GM18909 (cell line): ENCODE measurements at regions not wholly inside any gene's neighbourhood (a gene's known extent, or its start where the extent isn't known, plus 50 kb on each side); places are given as distances from the start of the nearest gene placed in this dataset.
"Not testable (repeated sequence)": the region's sequence is repeated elsewhere in the genome, so short reads cannot be mapped to it uniquely, and the experiment has no call there.

Experiments used
- ATAC-seq: cut with Tn5 transposase; IDR thresholded peaks from one replicate; pipeline ENCODE4 v1.9.1; 2021; ENCODE audit warnings: mild to moderate bottlenecking; ENCODE audit not compliant: unreplicated experiment, poor library complexity

- no peak for ATAC-seq
These were observed 654.1 kb upstream of the MARCKS start for GRCh38 chr6:113202852-113203714.

DNA sequence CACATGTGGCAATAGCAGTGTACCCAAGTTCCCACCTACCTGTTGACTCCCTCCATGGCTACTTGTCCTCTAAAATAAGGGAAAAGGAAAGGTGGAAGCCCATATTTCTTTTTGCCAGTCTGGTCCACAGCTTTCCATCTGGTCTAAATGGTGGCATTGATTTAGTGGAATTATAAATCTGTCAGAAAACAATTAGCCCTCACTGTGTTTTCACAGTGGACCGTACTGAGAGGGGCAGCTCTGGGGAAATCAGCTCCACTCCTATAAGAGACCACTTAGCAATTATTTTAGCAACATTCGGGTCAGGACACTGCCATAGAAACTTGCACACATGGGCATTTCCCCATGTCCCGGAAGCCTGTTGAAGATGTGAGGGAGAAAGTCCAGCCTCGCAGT lies 653.4 kb upstream of the MARCKS start:
- ATAC-seq: no peak

- ATAC-seq: no peak
These were observed 651.6 kb upstream of the MARCKS start for GRCh38 chr6:113205553-113205952.

- ATAC-seq: no peak
These were observed 648.4 kb upstream of the MARCKS start for GRCh38 chr6:113208726-113209125.

- ATAC-seq: no peak
These were observed 647.8 kb upstream of the MARCKS start for GRCh38 chr6:113209315-113209714.

DNA sequence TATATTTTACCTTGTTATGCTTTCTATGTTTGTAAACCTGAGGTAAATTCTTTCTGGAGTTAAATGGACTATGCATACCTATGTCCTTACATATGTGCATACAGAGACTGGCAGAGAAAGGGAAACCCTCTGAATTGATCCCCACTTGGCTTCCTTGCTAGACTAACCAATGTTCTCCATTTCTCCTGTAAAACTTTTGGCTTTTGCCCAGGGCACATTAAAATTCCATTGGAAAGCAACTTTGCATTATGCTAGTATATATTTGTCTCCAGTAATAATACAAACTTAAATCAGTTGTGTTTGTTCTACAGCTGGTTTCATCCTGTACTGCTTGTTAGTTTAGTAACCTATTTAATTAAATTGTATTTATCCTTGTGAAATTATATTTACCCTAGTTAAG lies 646.0 kb upstream of the MARCKS start:
- no peak for ATAC-seq

- ATAC-seq: peak; percentile 45
These were observed 637.4 kb upstream of the MARCKS start for GRCh38 chr6:113219783-113220182.

GRCh38 chr6:113220832-113221231 lies 636.3 kb upstream of the MARCKS start:
- no peak for ATAC-seq

DNA sequence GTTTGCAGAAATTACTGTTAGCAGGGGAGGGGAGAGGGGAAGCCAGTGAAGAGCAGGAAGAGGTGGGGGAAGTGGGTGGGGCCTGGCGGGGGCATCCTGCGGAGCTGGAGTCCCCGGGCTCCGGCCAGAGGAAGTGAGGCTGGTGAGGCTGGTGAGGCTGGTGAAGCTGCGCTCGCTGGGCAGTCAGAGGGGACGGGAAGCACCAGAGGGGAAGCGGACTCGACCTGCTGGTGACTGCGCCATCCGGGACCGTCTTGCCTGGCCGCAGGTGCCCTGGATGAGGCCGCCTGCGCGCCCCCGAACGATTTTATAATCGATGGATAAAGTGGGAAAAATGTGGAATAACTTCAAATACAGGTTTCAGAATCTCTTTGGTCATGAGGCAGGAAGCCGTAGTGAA lies 635.3 kb upstream of the MARCKS start:
- no peak for ATAC-seq

- ATAC-seq: no peak
These were observed 611.0 kb upstream of the MARCKS start for GRCh38 chr6:113246186-113246585.

GRCh38 chr6:113248532-113248931 lies 608.6 kb upstream of the MARCKS start:
- no peak for ATAC-seq

DNA sequence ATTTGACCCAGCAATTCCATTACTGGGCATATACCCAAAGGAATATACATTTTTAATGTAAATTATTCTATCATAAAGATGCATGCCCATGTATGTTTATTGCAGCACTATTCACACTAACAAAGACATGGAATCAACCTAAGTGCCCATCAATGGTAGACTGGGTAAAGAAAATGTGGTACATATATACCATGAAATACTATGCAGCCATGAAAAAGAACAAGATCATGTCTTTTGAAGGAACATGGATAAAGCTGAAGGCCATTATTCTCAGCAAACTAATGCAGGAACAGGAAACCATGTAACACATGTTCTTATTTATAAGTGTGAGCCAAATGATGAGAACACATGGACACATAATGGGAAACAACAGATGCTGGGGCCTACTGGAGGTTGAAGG lies 603.0 kb upstream of the MARCKS start:
- not testable (repeated sequence) for ATAC-seq

- no peak for ATAC-seq
These were observed 598.4 kb upstream of the MARCKS start for GRCh38 chr6:113258771-113259170.

GRCh38 chr6:113271437-113271836 lies 585.7 kb upstream of the MARCKS start:
- no peak for ATAC-seq

DNA sequence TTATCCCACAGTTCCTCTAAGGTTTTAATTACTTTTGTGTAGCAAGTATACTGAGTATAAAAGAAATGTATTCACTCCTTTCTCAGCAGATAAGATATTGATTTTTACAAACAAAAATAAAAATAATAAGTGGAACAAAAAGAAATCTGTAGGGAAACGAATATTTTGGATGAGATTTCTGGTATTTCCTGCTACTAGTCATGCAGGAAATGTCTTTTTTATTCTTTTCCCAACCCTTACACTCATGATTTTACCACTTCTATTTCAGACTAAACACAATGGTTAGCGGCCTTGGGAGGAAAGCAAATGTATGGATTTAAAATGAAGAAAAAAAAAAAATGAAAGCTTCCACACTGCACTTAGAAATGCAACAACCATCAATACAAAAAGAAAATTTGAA lies 580.5 kb upstream of the MARCKS start:
- no peak for ATAC-seq

- no peak for ATAC-seq
These were observed 580.0 kb upstream of the MARCKS start for GRCh38 chr6:113277111-113277510.

DNA sequence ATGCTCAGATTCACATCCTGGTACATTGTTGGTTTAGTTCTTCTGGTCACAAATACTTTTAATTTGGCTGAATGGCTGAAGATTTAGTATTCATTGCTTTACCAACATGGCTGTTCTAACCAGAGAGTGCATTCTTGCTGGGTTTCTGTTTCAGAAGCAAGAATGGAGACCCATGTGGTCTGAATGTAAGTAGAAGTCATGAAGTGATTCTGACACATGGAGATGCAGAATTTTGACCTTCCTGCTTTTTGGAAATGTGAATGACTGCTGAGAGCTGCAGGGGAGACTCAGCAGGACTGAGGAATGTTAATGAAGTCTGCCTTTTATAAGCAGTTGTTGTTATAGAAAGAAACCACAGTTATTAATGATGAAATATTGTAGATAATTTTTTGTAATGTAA lies 576.1 kb upstream of the MARCKS start:
- no peak for ATAC-seq

GRCh38 chr6:113281431-113281830 lies 575.7 kb upstream of the MARCKS start:
- ATAC-seq: no peak

DNA sequence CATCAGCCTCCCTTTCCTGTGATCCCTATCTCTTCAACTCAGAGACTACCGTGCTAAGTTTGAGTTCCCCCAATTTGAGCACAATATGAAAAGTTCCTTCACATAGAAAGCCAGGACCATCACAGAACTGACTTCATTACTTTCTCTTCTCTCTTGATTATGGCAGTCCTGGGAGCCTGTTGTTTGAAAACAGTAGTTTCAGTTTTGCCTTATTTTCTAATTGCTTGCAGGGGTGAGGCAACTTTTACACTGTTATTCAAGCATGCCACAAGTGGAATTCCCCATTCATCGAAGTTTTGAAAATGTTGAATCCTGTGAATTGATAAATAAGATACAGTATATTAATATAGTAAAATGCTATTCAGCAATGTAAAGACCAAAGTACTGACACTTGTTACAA lies 569.7 kb upstream of the MARCKS start:
- ATAC-seq: no peak

- no peak for ATAC-seq
These were observed 568.7 kb upstream of the MARCKS start for GRCh38 chr6:113288409-113288808.

GRCh38 chr6:113289166-113289565 lies 568.0 kb upstream of the MARCKS start:
- no peak for ATAC-seq

DNA sequence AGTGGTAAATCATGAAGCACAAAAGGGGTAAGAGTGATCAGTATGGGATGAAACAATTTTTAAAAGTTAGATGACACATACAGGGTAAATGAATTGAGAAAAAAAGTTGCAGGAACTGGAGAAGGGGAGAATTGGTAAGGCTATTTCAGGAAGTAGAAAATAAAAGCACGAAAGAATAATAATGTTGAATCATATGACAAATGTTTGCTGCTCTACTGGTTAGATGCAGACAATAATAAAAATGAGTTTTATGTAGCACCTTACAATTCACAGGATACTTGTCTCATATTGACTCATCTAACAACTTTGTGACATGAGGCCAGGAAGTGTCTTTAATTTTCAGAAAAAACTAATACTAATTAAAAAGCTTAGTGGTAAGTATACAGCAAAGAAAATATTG lies 566.5 kb upstream of the MARCKS start:
- ATAC-seq: no peak
